ENCODE measurements at regions not wholly inside any gene's neighbourhood (a gene's known extent, or its start where the extent isn't known, plus 50 kb on each side); places are given as distances from the start of the nearest gene placed in this dataset.
"Not testable (repeated sequence)": the region's sequence is repeated elsewhere in the genome, so short reads cannot be mapped to it uniquely, and the experiment has no call there.

DNA sequence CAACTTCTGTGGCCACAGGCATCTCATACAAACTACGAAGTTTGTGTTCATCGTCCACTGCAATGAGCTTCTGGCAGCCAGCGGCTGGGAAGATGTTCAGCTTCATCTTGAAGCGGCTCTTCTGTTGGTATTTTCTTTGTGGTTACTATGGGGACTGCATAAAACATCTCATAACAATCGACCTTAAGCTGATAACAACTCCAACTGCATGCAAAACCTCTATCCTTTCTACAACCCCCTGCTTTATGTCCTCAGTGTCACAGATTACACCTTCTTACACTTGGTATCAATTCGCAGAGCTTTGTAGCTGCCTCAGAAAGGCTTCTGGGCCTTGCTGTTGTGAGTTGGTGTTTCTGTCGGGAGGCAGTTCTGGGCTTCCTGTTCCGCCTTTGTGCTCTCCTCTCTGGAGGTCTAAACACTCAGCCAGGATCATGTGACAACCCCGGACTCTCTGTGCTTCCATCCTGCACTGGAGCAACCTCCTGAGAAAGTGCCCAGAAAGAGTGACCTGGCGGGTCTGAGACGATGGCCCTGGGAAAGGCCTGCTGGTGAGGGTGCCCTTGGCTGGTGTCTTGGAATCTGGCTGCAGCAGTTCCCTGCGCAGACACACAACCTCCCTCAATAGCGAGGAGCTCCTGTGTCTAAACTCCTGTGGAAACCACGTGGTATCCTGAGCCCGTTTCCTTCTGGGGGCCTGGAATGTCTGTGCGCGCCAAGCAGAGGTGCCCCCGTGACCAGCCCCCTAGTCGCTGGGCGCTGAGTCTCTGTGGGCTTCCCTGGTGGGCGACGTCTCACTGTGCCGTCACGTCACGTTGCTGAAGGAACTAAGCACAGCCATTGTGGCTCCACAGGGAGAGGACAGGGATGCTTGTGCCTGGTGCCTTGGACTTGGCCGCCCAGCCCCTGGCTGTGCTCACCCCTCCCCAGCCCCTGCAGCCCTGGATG lies 339.6 kb downstream of the ADGRD1 start:
- DNase-seq: not testable (repeated sequence)

DNA sequence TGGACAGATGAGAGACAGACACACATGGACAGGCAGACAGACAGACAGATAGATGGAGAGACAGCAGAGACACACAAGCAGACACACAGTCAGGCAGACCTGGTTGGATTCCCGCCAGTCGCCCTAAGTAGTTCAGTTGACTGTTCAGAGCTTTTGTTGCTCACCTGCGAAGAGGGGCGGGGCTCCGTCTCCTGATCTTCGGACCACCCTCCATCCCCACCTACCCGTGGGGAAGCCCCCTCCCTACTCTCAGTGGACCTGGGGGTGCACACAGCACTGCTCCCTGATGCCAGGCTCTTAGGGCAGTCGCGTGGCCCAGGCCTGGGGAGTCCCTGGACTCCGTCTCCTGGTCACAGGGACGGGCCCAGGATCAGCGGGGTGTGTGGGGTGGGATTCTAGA lies 341.0 kb downstream of the ADGRD1 start:
- DNase-seq: not testable (repeated sequence)

DNA sequence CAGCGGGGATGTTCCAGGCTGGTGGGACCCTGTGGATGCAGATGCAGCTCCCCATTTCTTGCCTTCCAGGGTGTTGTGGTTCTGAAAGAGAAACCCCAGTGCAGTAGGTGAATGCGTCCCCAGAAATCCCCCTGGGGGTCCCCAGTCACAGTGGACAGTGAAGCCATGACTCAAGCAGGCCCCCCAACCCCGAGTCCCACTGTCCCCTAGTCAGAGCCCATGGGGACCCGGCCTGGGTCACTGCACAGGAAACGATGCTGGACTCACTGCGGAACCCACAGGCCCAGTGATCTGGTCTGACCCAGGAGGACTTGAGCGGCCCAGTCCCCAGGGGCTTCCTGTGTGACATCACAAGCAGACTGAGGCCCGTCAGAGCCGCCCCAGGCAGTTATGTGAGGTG lies 341.4 kb downstream of the ADGRD1 start:
- not testable (repeated sequence) for DNase-seq

DNA sequence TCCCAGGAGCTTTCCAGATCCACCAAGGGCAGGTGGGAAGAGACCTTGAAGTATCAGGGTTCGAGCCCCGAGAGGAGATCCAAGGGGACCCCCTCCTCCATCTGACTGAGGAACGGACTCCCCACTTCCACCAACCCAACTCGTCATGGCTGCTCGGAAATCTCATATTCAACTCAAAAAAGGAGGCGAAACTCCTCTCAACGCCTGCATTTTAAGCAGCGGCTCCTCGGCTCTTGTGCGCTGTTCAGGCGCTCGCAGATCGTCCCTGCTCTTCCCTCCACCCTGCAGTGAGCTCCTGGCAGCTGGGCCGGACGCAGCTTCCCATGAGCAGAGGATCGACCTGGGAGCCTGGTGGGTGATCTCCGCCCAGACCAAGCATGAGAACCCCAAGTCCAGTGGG lies 341.9 kb downstream of the ADGRD1 start:
- not testable (repeated sequence) for DNase-seq

DNA sequence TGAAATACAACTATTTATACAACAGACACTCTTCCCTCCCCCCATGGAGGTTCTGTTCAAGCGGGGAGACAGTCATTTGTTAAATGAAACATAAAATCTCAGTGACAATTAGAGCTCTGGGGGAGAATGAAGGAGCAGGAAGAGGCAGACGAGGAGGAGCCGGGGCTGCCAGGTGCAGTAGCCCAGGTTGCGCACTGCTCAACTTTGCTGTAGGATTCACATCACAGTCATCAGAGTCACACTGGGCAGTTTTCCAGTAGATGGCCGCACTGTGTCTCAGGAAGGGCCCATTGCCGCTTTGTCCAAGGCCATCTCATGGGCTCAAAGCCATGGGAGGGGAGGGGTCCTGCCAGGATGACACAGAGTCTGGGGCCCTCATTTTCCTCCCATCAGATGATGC lies 342.4 kb downstream of the ADGRD1 start:
- not testable (repeated sequence) for DNase-seq

DNA sequence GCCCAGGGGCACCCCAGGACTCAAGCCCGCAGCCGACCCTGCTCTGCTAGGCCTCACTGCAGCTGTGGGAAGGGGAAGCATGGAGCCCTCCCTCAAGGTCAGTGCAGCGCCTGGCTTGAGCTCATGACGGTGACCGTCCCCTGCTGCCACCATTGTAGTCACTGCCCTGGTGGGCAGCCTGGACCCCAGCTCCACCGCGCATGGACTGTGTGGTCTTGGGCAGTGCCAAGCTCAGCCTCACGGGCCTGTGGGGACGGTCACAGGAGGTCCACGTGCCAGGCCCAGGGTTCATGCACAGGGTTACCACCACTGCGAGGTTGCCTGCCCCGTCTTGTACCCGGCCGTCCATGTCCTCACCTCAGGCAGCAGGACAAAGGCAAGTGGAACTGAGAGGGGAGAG lies 342.9 kb downstream of the ADGRD1 start:
- not testable (repeated sequence) for DNase-seq

DNA sequence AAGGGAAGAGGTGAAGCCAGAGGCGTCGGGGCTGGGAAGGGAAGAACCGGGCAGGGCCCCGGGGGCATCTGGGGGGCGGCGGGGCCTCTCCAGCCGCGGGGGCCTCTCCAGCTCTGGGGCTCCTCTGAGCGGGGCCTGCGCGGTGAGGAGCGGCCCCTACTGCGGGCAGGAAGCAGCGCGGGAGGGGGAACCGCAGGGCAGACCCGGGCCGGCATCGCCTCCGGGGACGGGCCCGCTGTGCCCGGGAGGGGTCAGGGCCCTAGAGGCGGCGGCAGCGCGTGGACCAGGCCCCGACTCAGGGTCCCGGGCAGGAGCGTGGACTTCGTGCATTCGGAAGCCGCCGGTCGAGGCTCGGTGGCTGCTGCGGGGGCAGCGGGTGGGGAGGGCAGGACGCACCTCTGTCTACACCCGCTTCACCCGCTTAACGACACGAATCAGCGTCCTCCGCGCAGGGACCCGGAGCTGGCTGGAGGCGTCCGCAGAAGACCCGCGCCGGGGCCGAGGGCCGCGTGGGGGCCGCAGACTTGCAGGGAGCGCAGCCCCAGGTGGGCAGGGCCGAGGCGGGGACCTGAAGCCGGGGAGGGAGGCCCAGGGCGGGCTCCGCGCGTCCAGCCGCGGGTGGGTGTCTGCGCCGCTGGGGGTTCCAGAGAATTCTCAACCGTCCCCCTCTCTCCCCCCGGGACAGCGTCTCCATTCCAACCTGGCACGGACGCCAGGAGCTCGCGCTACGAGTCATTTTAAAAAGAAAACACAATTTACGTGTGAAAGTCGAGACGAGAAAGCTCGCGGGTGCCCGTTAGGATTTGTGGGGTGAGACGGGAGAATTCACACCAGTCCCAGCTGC lies 345.0 kb downstream of the ADGRD1 start:
- not testable (repeated sequence) for DNase-seq

DNA sequence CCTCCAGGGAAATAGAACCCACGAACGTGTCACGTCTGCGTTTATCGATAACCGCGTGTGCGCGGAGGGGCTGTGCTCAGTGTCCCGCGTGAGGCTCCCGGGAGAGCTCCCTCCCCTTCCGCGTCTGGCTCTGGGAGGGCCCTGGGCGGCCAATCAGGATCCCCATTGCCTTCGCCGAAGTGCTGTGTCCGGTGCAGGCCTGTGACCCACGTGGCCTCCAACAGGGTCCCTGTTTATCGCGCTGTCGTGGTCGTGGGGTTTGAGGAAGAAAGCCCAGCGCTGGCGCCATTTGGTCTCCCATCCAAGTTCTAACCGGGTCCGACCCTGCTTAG lies 345.6 kb downstream of the ADGRD1 start:
- DNase-seq: not testable (repeated sequence)

DNA sequence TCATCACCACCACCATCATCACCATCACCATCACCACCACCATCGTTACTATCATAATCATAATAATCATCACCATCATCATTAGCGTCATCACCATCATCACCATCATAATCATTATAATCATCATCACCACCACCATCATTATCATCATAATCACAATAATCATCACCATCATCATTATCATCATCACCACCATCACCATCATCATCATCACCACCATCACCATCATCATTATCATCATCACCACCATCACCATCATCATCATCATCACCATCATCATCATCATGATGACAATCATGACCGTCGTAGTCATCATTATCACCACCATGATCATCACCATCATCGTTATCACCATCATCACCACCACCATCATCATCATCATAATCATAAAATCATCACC lies 349.9 kb downstream of the ADGRD1 start:
- not testable (repeated sequence) for DNase-seq

DNA sequence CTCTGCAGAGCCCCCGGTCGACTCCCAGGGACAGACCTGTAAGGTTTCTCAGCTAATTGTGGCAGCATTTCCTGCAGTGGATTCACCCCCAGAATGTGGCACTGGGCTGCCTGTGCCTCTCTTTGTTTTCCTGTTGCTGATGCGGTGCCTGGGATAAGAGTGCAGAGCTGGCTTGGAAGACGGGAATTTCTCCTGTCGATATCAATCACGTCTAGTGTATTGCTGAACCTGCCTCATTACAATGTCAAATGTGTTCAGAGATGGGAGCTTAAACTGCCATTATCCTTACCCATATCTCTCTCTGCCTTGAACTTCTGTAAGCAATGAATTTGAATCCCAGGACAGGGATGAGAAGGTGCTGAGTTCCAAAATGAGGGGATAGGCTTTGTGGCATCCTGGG lies 350.9 kb downstream of the ADGRD1 start:
- DNase-seq: not testable (repeated sequence)

DNA sequence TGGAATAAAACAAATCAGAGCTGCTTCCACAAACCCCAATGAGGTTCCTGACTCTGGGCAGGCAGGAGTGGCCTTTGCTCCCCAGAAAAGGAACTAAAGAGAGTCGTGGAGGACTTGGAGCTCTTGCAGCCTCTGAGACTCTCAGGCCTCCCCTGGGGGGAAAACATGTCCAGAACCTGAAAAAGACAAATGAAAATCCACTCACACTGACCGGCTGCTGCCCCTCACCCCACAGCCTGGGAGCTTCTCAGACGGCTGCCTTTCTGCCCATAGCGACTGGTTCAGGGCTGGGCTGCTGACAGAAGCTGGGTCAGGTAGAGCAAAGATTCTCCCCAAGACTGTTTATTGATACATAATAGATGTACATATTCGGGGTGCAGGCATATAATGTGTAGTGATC lies 356.0 kb downstream of the ADGRD1 start:
- no peak for DNase-seq

DNA sequence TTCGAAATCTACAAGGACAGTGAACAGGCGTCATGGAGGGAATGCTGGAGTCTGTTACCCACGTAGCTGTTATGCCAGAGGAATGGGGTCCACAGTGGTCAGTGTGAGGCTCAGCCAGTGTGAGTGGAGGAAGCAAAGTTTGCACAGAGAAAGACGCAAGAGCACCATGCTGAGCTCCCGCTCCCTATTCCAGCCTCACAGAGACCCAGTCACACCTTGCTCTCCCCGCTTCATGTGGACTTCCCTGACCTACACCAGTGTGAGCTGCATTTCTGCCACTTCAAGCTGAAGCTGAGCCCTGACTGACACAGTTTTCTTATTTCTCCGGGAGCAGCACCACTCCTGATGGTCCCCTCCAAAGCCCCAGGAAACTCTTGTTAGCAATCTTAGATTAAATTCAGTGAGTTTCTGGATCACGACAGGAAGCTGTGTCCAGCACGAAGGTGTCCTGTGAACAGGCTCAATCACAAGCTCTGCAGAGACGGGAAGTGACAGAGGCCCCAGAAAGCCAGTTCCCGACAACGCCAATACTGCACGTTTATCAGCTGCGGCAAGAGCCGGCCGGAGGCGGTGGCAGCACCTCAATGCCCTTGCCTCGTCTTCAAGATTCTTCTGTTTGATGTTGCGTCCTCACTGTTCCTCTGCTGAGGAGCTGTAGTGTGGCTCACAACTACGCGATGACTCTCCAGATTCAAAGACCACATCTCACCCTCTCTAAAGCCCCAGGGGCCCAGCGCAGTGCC lies 356.7 kb downstream of the ADGRD1 start:
- not testable (repeated sequence) for DNase-seq

DNA sequence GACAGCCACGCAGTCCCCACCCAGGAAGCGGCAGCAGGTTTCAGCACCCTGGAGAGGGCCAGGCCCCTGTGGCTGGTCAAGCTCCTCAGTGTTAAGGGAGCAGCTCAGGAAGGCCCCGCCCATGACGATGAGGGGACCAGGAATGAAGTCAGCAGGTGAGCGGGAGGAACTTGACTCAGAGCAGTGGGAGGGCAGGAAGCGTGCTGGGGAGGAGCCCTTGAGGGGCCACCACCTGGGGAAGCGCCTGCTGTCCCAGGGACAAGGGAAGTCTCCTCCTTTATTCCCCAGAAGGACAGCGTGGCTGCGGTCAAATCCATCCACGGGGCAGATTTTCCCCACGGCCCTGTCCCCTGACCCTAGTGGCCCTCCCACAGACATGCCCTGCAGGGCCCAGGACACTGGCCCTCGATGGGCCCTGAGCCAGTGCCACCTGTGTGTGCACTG lies 357.6 kb downstream of the ADGRD1 start:
- DNase-seq: not testable (repeated sequence)

DNA sequence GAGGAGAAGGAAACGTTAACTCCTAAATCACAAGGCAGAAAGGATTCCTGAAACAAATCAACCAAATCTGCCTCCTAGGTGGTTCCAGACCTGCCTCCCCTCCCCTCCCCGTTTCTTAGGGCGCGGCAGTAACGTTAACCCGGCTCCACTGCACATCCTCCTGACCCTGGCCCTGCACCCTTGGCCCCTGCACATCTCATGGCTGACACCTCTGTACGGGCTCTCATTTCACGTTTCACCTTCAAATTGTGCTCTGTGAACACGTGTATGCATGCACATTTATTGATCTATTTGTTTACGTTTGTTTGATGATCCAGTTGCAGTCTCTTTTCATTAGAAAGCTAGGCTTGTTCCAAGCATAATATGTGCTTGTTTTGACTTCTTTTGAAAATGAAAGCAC lies 358.1 kb downstream of the ADGRD1 start:
- no peak for DNase-seq

DNA sequence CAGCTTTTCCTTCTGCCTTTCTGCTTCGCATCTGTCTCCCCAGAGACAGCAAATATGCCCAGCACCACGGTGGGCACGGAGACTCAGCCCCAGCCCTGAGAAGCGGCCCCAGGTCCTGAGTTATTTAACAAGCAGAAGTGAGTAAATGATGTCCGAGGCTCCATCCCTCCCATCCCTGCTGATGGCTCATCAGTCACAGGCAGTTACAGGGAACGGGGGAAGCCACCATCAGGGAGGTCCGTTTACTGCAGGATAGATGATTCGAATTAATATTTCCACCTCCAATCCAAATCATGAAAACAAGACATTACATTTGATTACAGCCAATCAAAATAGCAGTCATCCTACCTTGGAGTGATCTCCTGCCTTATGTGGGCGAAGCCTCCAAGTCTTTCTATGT lies 358.7 kb downstream of the ADGRD1 start:
- DNase-seq: not testable (repeated sequence)

DNA sequence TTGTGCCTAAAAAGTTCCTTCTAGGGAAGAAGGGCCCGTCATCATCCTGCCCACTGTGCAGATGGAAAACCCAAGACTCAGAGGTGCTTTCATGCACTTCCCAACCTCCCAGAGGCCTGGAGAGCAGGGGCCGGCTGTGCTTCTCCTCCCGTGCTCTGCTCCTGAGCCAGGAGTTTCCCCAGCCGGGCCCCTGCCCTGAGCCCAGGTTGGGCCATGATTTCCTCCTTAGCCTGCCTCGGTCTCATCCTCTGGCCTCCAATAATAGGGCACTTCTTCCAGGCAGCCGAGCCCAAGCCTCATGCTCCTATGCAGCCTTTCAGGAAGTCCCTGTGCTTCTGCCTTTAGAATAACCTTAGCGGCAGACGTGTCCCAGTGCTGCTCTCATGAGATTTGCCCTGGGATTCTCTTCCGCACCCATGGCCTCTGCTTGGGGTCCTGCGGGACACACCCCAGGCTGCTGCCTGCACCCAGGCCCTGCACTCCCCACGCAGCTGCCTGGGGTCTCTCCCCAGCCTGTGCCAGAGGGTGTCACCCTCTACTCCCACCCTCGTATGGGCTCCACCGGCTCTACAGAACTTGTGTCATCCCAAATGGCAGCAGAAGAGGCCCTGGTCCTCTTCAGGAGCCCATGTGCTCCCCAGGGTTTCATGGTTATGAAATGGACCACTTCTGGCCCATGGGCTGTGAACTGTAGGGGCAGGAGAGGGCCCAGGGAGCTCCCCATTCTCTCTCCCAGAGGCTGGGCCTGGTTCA lies 359.3 kb downstream of the ADGRD1 start:
- DNase-seq: no peak

DNA sequence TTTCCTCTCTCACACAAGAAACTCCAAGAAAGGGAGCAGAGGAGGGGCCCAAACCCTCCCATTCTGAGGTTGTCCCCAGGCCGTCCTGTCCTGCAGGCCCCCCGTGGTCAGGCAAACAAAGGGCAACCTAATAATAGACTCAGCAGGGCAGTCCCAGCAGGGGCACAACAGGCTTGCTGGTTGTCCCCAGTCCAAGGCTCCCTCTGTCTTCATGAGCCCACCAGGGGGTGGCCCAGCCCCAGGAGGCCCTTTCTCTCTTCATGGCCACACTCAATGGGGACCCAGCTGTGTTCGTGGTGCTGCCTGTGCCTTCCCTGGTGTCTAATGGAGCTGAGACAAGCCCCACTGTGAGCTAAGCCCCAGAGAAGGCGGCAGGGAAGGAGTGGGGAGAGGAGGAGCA lies 359.9 kb downstream of the ADGRD1 start:
- DNase-seq: no peak

DNA sequence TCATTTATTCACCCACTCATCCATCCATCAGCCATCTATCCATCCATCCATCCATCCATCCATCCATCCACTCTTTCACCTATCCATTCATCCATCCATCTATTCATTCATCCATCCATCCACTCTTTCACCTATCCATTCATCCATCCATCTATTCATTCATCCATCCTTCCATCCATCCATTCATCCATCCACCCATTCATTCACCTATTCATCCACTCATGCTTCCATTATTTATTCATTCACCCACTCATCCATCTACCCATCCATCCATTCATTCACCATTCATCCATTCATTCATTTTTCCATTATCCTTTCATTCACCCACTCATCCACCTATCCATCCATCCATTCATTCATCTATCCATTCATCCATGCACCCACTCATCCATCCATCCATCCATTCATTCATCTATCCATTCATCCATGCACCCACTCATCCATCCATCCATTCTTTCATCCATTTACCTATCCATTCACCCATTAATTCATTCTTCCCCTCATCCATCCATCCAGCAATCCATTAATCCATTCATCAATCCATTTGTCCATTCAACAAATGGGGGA lies 360.9 kb downstream of the ADGRD1 start:
- no peak for DNase-seq

DNA sequence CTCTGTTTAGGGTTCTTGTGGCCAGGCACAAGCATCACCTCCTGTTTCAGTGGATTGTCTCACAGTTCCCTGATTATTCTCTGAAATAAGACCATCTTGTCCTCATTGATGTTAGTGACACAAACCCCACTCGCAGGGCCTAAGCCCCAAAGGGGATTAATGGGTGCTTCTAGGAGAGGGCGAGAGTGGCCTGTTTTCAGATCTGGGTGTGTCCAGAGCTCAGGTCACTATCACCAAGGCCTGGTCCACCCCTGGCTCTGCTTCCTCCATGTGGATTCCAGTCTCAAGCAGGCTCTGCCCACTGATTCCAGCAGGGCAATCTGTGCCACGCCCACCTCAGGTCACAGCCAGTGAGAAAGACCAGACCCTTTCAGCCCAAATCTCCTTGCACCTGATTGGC lies 361.9 kb downstream of the ADGRD1 start:
- DNase-seq: no peak

DNA sequence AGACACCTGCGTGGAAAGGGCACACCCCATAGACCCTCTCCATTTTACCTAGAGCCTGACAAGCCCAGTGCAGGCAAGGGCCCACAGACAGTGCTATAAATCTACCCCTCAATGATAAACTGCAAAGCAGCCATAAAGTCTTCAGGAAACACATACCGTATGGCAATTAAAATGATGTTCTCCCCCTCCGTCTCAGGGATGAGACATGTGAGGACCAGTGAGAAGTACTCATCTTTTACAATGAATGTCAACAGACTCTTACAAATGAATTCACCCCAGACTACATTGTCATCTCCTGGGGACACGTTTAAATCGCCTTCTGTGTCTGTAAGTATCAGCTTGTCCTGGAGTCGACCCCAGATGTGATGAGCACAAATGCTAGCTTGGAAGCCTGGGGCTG lies 362.7 kb downstream of the ADGRD1 start:
- DNase-seq: no peak

DNA sequence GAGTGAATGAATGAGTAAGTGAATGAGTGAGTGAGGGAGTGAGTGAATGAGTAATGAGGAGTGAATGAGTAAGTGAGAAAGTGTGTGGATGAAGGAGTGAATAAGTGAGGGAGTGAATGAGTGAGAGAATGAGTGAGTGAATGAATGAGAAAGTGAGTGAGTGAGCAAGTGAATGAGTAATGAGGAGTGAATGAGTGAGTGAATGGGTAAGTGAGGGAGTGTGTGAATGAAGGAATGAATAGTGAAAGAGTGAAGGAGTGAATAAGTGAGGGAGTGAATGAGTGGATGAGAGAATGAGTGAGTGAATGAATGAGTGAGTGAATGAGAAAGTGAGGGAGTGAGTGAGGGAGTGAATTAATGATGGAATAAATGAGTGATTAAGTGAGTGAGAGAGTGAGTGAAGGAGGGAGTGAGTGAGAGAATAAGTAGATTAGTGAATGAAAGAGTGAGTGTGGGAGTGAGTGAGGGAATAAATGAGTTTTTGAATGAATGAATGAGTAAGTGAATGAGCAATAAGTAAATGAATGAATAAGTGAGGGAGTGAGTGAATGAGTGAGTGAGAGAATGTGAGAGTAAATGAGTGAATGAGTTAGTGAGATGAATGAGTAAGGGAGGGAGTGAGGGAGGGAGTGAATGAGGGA lies 364.5 kb downstream of the ADGRD1 start:
- no peak for DNase-seq

DNA sequence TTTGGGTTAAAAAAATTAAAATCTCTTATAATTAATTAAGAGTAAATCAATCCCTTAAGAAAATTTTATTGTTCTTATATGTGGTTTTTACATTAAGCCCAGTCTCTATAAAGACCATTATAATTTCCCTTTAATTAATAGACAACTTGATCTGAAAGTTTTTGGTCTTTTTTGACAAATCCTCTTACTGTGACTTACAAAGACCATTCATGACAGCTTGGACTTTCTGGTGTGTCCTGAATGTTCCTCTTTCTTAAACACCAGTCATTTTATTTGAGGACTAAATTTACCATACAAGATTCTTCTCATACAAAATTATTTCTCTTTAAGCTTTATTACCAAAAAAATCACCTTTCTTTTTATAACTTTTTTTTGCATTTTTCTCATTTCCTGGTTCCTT lies 368.3 kb downstream of the ADGRD1 start:
- no peak for DNase-seq
